Mesendoderm (in vitro differentiated cells): ENCODE measurements at regions not wholly inside any gene's neighbourhood (a gene's known extent, or its start where the extent isn't known, plus 50 kb on each side); places are given as distances from the start of the nearest gene placed in this dataset.

Source experiments
- DNase-seq: peaks from one replicate; pipeline ENCODE4 v3.0.0; 2013
- H2AK5ac ChIP-seq: 2 replicates; pipeline ENCODE4 v1.6.1; 2013; ENCODE audit warnings: low read length, inconsistent platforms
- H2BK120ac ChIP-seq: 2 replicates; pipeline ENCODE4 v1.6.1; 2013; ENCODE audit warnings: low read depth, mild to moderate bottlenecking, low read length, moderate library complexity, mixed read lengths
- H2BK15ac ChIP-seq: replicated peaks from 2 replicates; pipeline ENCODE4 v1.6.1; 2013; ENCODE audit warnings: low read depth, mild to moderate bottlenecking, moderate library complexity
- H2BK5ac ChIP-seq: 2 replicates; pipeline ENCODE4 v1.6.1; 2013; ENCODE audit warnings: low read length, inconsistent platforms
- H3K18ac ChIP-seq: 2 replicates; pipeline ENCODE4 v1.6.1; 2013; ENCODE audit warnings: mild to moderate bottlenecking, low read length, mixed read lengths
- H3K23ac ChIP-seq: one replicate; pipeline ENCODE4 v1.6.1; 2013; ENCODE audit warnings: low read length
- H3K27ac ChIP-seq: 2 replicates; pipeline ENCODE4 v1.5.1; 2013; ENCODE audit warnings: low read depth, mild to moderate bottlenecking, inconsistent platforms, low read length, moderate library complexity
- H3K27me3 ChIP-seq: 2 replicates; pipeline ENCODE4 v1.6.1; 2013; ENCODE audit warnings: low read length, control low read depth, mild to moderate bottlenecking, inconsistent platforms; ENCODE audit not compliant: insufficient read depth, poor library complexity
- H3K36me3 ChIP-seq: 2 replicates; pipeline ENCODE4 v1.6.1; 2013; ENCODE audit warnings: low read length, inconsistent platforms; ENCODE audit not compliant: control insufficient read depth, insufficient read depth
- H3K4ac ChIP-seq: one replicate; pipeline ENCODE4 v1.6.1; 2013; ENCODE audit warnings: low read depth, mild to moderate bottlenecking, low read length, moderate library complexity
- H3K4me1 ChIP-seq: 2 replicates; pipeline ENCODE4 v1.6.1; 2013; ENCODE audit warnings: low read depth, low read length, inconsistent platforms; ENCODE audit not compliant: control insufficient read depth
- H3K4me2 ChIP-seq: 2 replicates; pipeline ENCODE4 v1.6.1; 2013; ENCODE audit warnings: low read length
- H3K4me3 ChIP-seq: 2 replicates; pipeline ENCODE4 v1.5.1; 2013; ENCODE audit warnings: mild to moderate bottlenecking, low read length
- H3K56ac ChIP-seq: one replicate; pipeline ENCODE4 v1.6.1; 2013; ENCODE audit warnings: low read length
- H3K79me1 ChIP-seq: 2 replicates; pipeline ENCODE4 v1.6.1; 2013; ENCODE audit warnings: low read length, inconsistent platforms
- H3K79me2 ChIP-seq: 2 replicates; pipeline ENCODE4 v1.6.1; 2013; ENCODE audit warnings: mild to moderate bottlenecking, low read length; ENCODE audit not compliant: control insufficient read depth, insufficient read depth
- H3K9ac ChIP-seq: 2 replicates; pipeline ENCODE4 v1.6.1; 2013; ENCODE audit warnings: low read length, inconsistent platforms
- H4K5ac ChIP-seq: one replicate; pipeline ENCODE4 v1.6.1; 2013; ENCODE audit warnings: low read length
- H4K8ac ChIP-seq: one replicate; pipeline ENCODE4 v1.6.1; 2013; ENCODE audit warnings: low read depth, mild to moderate bottlenecking, control low read depth, low read length, moderate library complexity
- WGBS: extraction: QIAGEN DNeasy Blood & Tissue Kit; methylation state at CpG from one replicate; pipeline ENCODE4 v1.1.7; 2013; ENCODE audit warnings: low lambda C conversion rate, missing lambda C conversion rate; ENCODE audit not compliant: insufficient coverage; ENCODE audit errors: extremely low coverage; 5-methylcytosine and 5-hydroxymethylcytosine counted together

DNA sequence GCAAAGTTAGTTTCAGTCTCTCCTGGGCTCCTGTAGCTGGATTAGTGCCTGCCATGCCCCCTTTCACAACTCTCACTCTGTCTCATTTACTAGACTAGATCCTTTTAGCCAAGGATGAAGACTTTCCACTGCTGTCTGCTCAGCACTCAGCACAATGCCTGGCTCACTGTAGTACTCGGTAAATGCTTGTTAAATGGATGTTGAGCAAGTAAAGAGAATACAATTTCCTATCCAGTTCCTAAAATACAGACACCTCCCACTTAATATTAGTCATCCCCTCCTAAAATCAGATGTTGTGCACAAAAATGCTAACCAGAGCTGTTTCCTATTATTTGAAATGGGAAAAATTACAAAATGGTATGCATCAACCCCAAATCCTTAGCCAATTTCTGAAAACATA is 195.8 kb downstream of the SREK1 start:
- H3K9ac ChIP-seq, result no peak overlapping the region
- no peak overlapping the region for H2BK120ac ChIP-seq
- DNase-seq, result no peak
- H3K36me3 ChIP-seq, result no peaks in the 10 kb centered on the region
- no peak overlapping the region for H3K4me3 ChIP-seq
- H3K4me1 ChIP-seq, result no peaks in the 10 kb centered on the region
- WGBS, result no CpG with 5 or more reads among the region's 1 CpG
- no peaks in the 10 kb centered on the region for H3K79me1 ChIP-seq
- no peak overlapping the region for H3K56ac ChIP-seq
- H2AK5ac ChIP-seq, result no peak overlapping the region
- H2BK15ac ChIP-seq, result no peak overlapping the region
- H4K5ac ChIP-seq, result no peak overlapping the region
- no peak overlapping the region for H3K18ac ChIP-seq
- H2BK5ac ChIP-seq, result no peak overlapping the region
- H3K4me2 ChIP-seq, result no peak overlapping the region
- no peak overlapping the region for H3K23ac ChIP-seq
- no peak overlapping the region for H3K4ac ChIP-seq
- H3K27ac ChIP-seq, result no peak overlapping the region
- H3K27me3 ChIP-seq, result no peaks in the 10 kb centered on the region
- no peaks in the 10 kb centered on the region for H3K79me2 ChIP-seq
- H4K8ac ChIP-seq, result no peak overlapping the region

DNA sequence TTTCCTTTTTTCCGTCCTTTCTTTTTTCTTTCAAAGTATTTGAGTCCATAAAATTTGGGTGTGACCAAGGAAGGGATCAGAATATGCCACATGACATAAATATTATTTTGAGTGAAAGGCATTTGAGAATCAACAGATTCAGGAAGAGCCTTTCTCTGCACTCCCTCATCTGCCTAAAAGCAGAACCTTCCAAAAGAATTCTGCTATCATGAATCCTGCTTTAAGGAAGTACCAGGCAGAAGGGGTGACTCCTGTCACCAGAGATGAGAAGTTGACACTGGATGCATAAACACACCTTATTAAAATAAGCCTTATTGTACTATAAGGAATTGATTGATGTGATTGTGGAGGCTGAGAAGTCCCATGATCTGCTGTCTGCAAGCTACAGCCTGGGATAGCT is 196.7 kb downstream of the SREK1 start:
- Histone ChIP-seq H3K23ac (no peak overlapping the region), H3K79me1 (no peaks in the 10 kb centered on the region), H2BK5ac (no peak overlapping the region), H3K79me2 (no peaks in the 10 kb centered on the region), H4K5ac (no peak overlapping the region), H3K4ac (no peak overlapping the region), H3K56ac (no peak overlapping the region), H3K18ac (no peak overlapping the region), H3K4me3 (no peak overlapping the region), H2BK120ac (no peak overlapping the region), H3K9ac (no peak overlapping the region), H3K36me3 (no peaks in the 10 kb centered on the region), H3K4me2 (no peak overlapping the region), H3K27me3 (no peaks in the 10 kb centered on the region), H4K8ac (no peak overlapping the region), H2BK15ac (no peak overlapping the region), H3K4me1 (no peaks in the 10 kb centered on the region), H2AK5ac (no peak overlapping the region), H3K27ac (no peak overlapping the region)
- DNase-seq, result no peak
- no CpG with 5 or more reads among the region's 1 CpG for WGBS

DNA sequence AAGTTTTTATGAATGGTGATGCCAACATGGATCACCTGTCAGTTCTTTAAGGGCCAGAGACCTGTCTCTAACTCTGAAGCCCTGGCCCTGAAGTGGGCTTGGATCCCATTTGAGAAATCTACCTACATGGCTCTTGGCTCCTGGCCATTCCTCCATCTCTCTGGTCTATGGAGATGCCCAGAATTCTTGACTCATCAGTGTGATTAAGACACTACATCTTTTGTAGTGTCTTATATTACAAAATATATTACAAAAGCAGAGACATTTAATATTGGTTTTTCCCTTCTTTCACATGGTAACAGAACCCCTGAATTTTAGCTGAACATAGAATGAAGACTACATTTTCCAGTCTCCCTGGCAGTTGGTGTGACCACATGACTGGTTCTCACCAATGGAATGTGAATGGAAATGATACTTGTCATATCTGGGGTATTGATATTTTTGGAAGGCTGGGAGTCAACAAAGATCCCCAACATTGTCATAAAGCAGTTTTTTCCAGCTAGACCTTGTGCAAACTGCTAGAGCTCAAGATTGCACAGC is 198.3 kb downstream of the SREK1 start:
- Histone ChIP-seq H2BK15ac (no peak overlapping the region), H3K4me1 (no peaks in the 10 kb centered on the region), H3K79me1 (no peaks in the 10 kb centered on the region), H2BK5ac (no peak overlapping the region), H3K18ac (no peak overlapping the region), H4K5ac (no peak overlapping the region), H3K27me3 (no peaks in the 10 kb centered on the region), H2BK120ac (no peak overlapping the region), H3K56ac (no peak overlapping the region), H3K36me3 (no peaks in the 10 kb centered on the region), H3K9ac (no peak overlapping the region), H3K4ac (no peak overlapping the region), H3K4me3 (no peak overlapping the region), H3K27ac (no peak overlapping the region), H3K4me2 (no peak overlapping the region), H3K23ac (no peak overlapping the region), H2AK5ac (no peak overlapping the region), H3K79me2 (no peaks in the 10 kb centered on the region), H4K8ac (no peak overlapping the region)
- no peak for DNase-seq

DNA sequence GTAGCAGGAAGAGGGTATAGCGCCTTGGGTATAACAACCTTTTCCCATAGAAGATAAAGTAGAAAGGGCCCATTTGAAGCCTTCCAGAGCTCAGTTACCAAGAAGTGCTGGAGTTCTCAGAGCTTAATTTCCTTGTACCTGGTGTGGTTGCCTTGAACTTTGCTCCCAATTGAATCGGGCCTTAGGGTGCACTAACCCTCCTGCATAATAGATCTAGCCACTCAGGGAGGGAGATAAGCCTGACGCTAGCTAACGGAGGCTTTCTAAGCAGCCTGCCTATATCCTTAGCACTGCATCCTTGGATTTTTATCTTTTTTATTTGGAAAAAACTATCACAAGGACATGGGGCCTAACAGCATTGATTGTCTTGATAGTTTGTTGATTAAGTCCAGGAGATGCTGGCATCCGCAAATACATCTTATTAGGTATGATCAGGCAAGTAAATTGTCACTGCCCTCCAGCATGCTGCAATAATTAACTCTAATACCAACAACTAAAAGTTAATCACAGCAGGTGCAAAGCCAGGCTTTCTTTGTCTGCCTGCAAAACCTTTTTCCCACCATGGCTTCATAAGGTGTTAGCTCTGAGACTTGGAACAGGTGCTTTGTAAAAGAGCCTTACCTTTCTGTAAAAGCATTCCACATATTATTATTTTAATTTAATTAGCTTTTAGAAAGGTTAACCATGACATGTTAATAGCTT is 199.4 kb downstream of the SREK1 start:
- Histone ChIP-seq H2BK15ac (no peak overlapping the region), H3K27me3 (no peaks in the 10 kb centered on the region), H3K9ac (no peak overlapping the region), H2AK5ac (no peak overlapping the region), H3K4me2 (no peak overlapping the region), H3K4me3 (no peak overlapping the region), H3K79me1 (no peaks in the 10 kb centered on the region), H3K23ac (no peak overlapping the region), H3K36me3 (no peaks in the 10 kb centered on the region), H3K56ac (no peak overlapping the region), H3K4me1 (no peaks in the 10 kb centered on the region), H4K5ac (no peak overlapping the region), H3K79me2 (no peaks in the 10 kb centered on the region), H3K27ac (no peak overlapping the region), H4K8ac (no peak overlapping the region), H2BK120ac (no peak overlapping the region), H2BK5ac (no peak overlapping the region), H3K18ac (no peak overlapping the region), H3K4ac (no peak overlapping the region)
- WGBS, result no CpG with 5 or more reads among the region's 5 CpGs
- no peak for DNase-seq

DNA sequence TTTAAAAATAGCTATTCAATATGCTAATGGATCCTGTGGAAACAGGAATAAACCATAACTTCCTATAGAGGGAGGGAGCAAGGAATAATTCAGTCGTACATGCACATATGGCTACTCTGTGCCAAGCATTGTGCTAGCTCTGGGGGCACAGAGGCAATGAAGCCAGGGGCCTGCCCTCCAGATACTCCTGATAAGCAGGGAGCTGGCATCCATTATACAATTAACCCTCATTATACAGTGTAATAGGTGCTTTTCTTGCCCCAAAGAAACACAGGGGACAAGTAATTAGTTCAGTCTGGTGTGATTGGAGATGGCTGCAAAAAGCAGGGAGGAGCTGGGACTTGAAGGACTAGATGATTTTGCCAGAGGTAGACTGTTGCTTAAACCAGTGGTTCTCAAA is 200.4 kb downstream of the SREK1 start:
- Histone ChIP-seq H3K4me1 (no peaks in the 10 kb centered on the region), H3K27me3 (no peaks in the 10 kb centered on the region), H2BK15ac (no peak overlapping the region), H3K79me1 (no peaks in the 10 kb centered on the region), H3K36me3 (no peaks in the 10 kb centered on the region), H2BK5ac (no peak overlapping the region), H3K4me3 (no peak overlapping the region), H3K4me2 (no peak overlapping the region), H3K18ac (no peak overlapping the region), H2AK5ac (no peak overlapping the region), H3K56ac (no peak overlapping the region), H3K9ac (no peak overlapping the region), H2BK120ac (no peak overlapping the region), H4K8ac (no peak overlapping the region), H3K4ac (no peak overlapping the region), H4K5ac (no peak overlapping the region), H3K27ac (no peak overlapping the region), H3K23ac (no peak overlapping the region), H3K79me2 (no peaks in the 10 kb centered on the region)
- DNase-seq, result no peak
- WGBS, result no CpG with 5 or more reads among the region's 1 CpG

DNA sequence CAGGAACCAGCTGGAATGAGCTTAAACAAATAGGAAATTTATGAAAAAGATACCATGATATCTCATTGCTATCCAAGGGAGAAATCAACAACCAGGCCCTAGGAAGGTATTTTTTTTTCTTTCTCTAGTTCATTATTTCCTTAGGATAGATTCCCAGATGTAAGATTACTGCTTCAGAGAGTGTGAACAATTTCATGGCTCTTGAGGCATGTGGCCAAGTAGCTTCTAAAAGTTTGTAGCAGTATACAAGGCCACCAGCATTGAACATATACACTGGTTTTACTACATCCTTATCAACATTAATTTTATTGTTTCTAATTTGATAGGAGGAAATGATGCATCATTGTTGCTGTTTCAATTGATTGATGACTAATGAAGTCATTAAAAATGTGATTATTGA is 201.2 kb downstream of the SREK1 start:
- H3K4ac ChIP-seq, result no peak overlapping the region
- H4K5ac ChIP-seq, result no peak overlapping the region
- no peak overlapping the region for H3K4me2 ChIP-seq
- no peak overlapping the region for H3K9ac ChIP-seq
- H2BK5ac ChIP-seq, result no peak overlapping the region
- H3K18ac ChIP-seq, result no peak overlapping the region
- H3K23ac ChIP-seq, result no peak overlapping the region
- no peaks in the 10 kb centered on the region for H3K27me3 ChIP-seq
- no peak overlapping the region for H3K4me3 ChIP-seq
- no peak overlapping the region for H2BK120ac ChIP-seq
- H3K4me1 ChIP-seq, result no peaks in the 10 kb centered on the region
- H3K36me3 ChIP-seq, result no peaks in the 10 kb centered on the region
- no peaks in the 10 kb centered on the region for H3K79me2 ChIP-seq
- H3K79me1 ChIP-seq, result no peaks in the 10 kb centered on the region
- no peak overlapping the region for H3K56ac ChIP-seq
- no peak overlapping the region for H2AK5ac ChIP-seq
- H2BK15ac ChIP-seq, result no peak overlapping the region
- no peak for DNase-seq
- no peak overlapping the region for H4K8ac ChIP-seq
- no peak overlapping the region for H3K27ac ChIP-seq
